ENCODE measurements at regions not wholly inside any gene's neighbourhood (a gene's known extent, or its start where the extent isn't known, plus 50 kb on each side); places are given as distances from the start of the nearest gene placed in this dataset.

- Mint-ChIP-seq H3K36me3 (ENCODE audit: insufficient read depth in 1 of 3, low read depth in 3 of 3) (no peaks in the 10 kb centered on the region), H3K9me3 (no peaks in the 10 kb centered on the region), H3K4me1 (peaks cover 8 to 11% of the 10 kb centered on the region in 2 experiments), H3K27ac (no peak overlapping the region), H3K27me3 (ENCODE audit: low read depth) (no peaks in the 10 kb centered on the region), H3K4me3 (no peak overlapping the region)
- no peak overlapping the region for H2BK5ac ChIP-seq (ENCODE audit: insufficient read length, low read length)
- H2BK15ac ChIP-seq (ENCODE audit: low read depth, low read length) = no peak overlapping the region
- H2BK12ac ChIP-seq (ENCODE audit: insufficient read length, low read depth, low read length) = no peak overlapping the region
- H3K56ac ChIP-seq (ENCODE audit: insufficient read length, low read depth, low read length) = no peak overlapping the region
- H3K4ac ChIP-seq (ENCODE audit: low read depth, low read length) = no peak overlapping the region
- no peak overlapping the region for H3T11ph ChIP-seq (ENCODE audit: low read length)
- no peak overlapping the region for H4K5ac ChIP-seq (ENCODE audit: insufficient read length, low read depth, low read length)
- no peaks in the 10 kb centered on the region for H3K27me3 ChIP-seq (ENCODE audit: insufficient read depth, low read length)
- H4K8ac ChIP-seq (replicated peaks; ENCODE audit: insufficient read length, low read depth, low read length) = no peak overlapping the region
- H3K4me2 ChIP-seq (ENCODE audit: insufficient read depth, insufficient read length, low read length) = no peak overlapping the region
- H3K18ac ChIP-seq (ENCODE audit: insufficient read length, low read depth, low read length) = no peak overlapping the region
- H4K20me1 ChIP-seq (ENCODE audit: control insufficient read depth, insufficient read depth, insufficient read length) = no peaks in the 10 kb centered on the region
- H2AK5ac ChIP-seq (ENCODE audit: insufficient read length, low read length) = no peak overlapping the region
- no peaks in the 10 kb centered on the region for H3K79me1 ChIP-seq (ENCODE audit: insufficient read depth, low read depth, low read length, poor library complexity, severe bottlenecking)
- H4K91ac ChIP-seq (ENCODE audit: insufficient read length, low read depth, low read length) = no peak overlapping the region
- no CpG with 5 or more reads among the region's 2 CpGs for WGBS (ENCODE audit: extremely low coverage, insufficient read length, low lambda C conversion rate)
- no peaks in the 10 kb centered on the region for H3K4me1 ChIP-seq (ENCODE audit: insufficient read depth, low read length)
- no peak overlapping the region for H3K27ac ChIP-seq (ENCODE audit: insufficient read length, low read depth, low read length)
- no peaks in the 10 kb centered on the region for H3K9me3 ChIP-seq (ENCODE audit: control insufficient read depth, low read depth, low read length)
- no peak overlapping the region for H3K9ac ChIP-seq (ENCODE audit: extremely low read depth, insufficient read length, low read length)
- H3K23ac ChIP-seq (ENCODE audit: insufficient read length, low read depth, low read length) = no peak overlapping the region
- no peak overlapping the region for H3K14ac ChIP-seq (ENCODE audit: insufficient read depth, low read length)
- no peaks in the 10 kb centered on the region for H3K79me2 ChIP-seq (ENCODE audit: insufficient read depth, low read length)
- no peak overlapping the region for H2BK20ac ChIP-seq (ENCODE audit: low read depth, low read length, poor library complexity, severe bottlenecking)
- no peak overlapping the region for H2BK120ac ChIP-seq (ENCODE audit: low read depth, low read length, poor library complexity, severe bottlenecking)
- H3K23me2 ChIP-seq (ENCODE audit: insufficient read length, low read depth, low read length, poor library complexity, severe bottlenecking) = no peaks in the 10 kb centered on the region
- H2AFZ ChIP-seq (ENCODE audit: low read length) = no peak overlapping the region
- no peak for DNase-seq
- no peak for TF ChIP-seq CTCF (conservative IDR thresholded peaks at IDR 0.05)
These were observed 141.4 kb downstream of the MBL2 start for GRCh38 chr10:52631146-52631545.
